HuH-7 (cell line): ENCODE measurements at regions not wholly inside any gene's neighbourhood (a gene's known extent, or its start where the extent isn't known, plus 50 kb on each side); places are given as distances from the start of the nearest gene placed in this dataset.
"Not testable (repeated sequence)": the region's sequence is repeated elsewhere in the genome, so short reads cannot be mapped to it uniquely, and the experiment has no call there.

ENCODE experiments used
- DNase-seq: peaks from one replicate; pipeline ENCODE4 v3.0.0; 2011; ENCODE audit warnings: low spot score

DNA sequence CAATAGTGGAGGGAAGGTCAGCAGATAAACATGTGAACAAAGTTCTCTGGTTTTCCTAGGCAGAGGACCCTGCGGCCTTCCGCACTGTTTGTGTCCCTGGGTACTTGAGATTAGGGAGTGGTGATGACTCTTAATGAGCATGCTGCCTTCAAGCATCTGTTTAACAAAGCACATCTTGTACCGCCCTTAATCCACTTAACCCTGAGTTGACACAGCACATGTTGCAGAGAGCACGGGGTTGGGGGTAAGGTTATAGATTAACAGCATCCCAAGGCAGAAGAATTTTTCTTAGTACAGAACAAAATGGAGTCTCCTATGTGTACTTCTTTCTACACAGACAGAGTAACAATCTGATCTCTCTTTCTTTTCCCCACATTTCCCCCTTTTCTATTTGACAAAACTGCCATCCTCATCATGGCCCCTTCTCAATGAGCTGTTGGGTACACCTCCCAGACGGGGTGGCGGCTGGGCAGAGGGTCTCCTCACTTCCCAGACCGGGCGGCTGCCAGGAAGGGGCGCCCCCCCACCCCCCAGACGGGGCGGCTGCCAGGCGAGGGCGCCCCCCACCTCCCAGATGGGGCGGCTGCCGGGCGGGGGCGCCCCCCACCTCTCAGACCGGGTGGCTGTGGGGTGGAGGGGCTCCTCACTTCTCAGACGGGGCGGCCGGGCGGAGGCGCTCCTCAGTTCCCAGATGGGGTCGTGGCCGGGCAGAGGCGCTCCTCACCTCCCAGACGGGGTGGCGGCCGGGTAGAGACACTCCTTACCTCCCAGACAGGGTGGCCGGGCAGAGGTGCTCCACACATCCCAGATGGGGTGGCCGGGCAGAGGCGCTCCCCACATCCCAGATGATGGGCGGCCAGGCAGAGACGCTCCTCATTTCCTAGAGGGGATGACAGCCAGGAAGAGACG lies 361.6 kb upstream of the SGO1 start:
- DNase-seq: not testable (repeated sequence)

GRCh38 chr3:20546636-20547035 lies 360.6 kb upstream of the SGO1 start:
- no peak for DNase-seq

DNA sequence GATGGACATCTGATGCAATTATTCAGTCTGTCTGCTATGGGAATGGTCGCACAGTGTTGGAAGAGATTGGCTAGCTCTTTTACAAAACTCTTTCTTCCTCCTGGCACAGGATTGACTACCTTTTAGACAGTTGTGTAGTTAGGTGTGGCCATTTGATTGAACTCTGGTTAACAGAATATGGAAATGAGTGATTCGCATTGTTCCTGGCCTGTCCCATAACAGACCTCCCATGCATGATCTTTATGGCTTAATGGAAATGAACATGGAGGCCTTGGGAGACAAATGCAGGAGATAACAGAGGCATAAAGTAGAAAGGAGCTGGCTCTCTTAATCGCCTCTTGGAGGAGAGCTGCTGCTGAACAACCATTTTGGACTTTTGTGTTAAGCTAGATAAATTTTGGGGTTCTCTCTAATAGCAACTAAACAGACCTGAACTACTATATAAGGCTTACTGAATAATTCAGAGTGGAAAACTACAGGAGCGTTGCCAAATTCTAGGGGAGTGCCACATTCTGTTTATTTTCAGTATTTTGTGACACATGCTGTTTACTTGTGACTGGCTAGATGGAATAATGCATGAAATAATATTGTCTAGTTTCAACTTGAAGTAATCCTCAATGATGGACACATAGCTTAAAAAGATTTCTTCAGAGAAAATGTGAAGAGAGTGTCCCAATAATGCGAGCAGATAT lies 357.7 kb upstream of the SGO1 start:
- no peak for DNase-seq

DNA sequence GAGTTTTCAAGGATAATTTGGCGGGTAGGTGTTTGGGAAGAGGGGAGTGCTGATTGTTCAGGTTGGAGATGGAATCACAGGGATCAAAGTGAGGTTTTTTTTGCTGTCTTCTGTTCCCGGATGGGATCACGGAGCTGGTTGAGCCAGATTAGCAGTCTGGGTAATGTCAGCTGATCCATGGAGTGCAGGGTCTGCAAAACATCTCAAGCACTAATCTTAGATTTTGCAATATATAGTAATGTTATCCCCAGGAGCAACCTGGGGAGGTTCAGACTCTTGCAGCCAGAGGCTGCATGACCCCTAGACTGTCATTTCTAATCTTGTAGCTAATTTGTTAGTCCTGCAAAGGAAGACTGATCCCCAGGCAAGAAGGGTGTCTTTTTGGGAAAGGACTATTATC lies 354.1 kb upstream of the SGO1 start:
- no peak for DNase-seq

- DNase-seq: no peak
Observed at GRCh38 chr3:20539666-20540065, 353.7 kb upstream of the SGO1 start.

- no peak for DNase-seq
Observed at GRCh38 chr3:20537234-20537633, 351.2 kb upstream of the SGO1 start.

DNA sequence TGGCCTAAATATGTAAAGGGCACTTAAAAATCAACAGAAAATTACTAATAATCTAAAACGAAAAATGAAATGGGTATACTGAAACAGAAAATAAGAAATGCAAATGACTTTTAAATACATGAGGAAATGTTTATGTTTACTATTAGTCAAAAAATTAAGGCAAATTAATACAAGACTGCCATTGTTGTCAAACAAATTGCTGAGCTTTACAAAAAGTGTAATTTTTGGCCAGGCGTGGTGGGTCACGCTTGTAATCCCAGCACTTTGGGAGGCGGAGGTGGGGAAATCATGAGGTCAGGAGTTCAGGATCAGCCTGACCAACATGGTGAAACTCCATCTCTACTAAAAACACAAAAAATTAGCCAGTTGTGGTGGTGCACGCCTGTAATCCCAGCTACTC lies 343.9 kb upstream of the SGO1 start:
- DNase-seq: no peak

DNA sequence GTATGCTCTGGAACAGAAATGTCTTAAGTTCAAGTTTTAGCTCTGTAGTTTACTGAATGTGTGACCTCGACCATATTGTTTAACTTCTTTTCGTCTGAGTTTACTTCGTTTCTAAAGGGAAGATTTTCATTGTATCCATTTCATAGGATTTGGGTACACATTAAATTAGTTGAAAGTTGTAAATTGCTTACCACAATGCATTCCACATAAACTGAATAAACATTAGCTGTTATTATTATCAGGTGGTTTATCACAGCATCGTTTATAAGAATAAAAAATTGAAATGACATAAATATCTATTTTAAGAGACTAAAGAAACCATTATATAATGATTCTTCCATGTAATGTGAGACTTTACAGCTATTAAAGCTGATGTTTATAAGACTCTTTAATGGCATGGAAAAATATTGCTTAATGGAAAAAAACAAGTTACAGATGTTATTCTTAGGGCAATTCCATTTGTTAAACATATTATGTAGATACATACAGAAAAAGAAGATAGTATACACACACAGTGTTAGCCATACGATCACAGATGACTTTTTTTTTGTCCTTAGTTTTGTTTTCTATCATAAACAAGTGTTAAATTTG lies 342.3 kb upstream of the SGO1 start:
- DNase-seq: no peak

- no peak for DNase-seq
Observed at GRCh38 chr3:20527368-20527767, 341.4 kb upstream of the SGO1 start.

- DNase-seq: no peak
Observed at GRCh38 chr3:20524328-20524727, 338.3 kb upstream of the SGO1 start.

- DNase-seq: no peak
Observed at GRCh38 chr3:20523293-20523692, 337.3 kb upstream of the SGO1 start.

GRCh38 chr3:20517316-20517715 lies 331.3 kb upstream of the SGO1 start:
- not testable (repeated sequence) for DNase-seq

- DNase-seq: no peak
Observed at GRCh38 chr3:20516311-20516710, 330.3 kb upstream of the SGO1 start.

DNA sequence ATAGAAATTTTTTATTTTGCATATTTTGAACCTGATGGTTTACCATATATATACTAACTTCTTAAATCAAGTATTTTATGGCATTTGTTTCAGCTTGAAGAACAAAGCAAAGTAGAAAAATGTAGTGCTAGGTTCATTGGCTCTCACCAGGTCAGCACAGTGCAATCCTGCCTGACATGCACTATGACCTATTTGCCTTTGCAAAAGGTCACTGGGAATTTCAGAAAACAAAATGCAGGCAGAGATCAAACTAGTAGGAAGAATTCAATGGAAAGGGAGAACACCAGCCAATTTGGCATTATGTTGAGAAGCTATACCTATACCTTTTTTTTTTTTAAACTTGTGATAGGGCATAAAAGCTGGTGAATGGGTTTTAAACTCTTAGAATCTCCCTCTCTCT lies 329.8 kb upstream of the SGO1 start:
- no peak for DNase-seq

- peak; percentile 65 for DNase-seq
Observed at GRCh38 chr3:20511863-20512505, 326.0 kb upstream of the SGO1 start.

DNA sequence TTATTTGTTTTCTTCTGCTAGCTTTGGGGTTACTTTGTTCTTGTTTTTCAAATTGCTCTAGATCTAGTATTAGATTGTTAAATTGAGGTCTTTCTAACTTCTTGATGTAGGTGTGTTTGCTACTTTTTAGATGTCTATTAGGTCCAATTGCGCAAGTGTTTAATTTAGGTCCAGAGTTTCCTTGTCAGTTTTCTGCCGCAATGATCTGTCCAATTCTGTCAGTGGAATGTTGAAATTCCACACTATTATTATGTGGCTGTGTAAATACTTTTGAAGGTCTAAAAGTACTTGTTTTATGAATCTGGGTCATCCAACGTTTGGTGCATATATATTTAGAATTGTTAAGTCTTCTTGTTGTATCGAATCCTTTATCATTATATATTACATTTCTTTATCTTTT lies 324.4 kb upstream of the SGO1 start:
- DNase-seq: no peak

DNA sequence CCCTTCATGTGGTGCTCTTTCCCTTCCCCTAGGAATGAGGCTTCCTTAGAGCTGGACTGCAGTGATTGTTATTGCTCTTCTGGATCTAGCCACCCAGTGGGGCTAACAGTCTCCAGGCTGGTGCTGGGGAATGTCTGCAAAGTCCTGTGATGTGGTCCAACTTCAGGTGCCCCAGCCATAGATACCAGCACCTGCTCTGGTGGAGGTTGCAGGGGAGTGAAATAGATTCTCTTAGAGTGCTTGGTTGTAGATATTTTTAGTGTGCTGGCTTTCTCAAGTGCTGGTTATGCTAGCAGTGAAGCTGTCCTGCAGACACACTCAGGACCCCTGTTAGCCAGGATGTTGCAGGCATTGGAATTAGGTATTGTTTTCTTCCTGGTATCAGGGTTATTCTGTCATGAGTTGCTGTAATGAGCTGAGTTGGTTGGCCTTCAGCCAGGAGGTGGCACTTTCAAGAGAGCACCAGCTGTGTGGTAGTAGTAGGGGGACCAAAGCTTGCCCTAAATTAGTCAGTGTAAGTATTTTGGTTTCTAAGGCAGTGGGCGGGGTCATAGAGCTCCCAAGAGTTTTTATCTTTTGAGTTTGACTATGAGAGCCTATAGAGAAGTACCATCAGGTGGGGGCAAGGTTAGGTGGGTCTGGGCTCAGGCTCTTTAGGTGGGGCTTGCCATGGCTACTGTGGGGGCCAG lies 317.5 kb upstream of the SGO1 start:
- DNase-seq: no peak

DNA sequence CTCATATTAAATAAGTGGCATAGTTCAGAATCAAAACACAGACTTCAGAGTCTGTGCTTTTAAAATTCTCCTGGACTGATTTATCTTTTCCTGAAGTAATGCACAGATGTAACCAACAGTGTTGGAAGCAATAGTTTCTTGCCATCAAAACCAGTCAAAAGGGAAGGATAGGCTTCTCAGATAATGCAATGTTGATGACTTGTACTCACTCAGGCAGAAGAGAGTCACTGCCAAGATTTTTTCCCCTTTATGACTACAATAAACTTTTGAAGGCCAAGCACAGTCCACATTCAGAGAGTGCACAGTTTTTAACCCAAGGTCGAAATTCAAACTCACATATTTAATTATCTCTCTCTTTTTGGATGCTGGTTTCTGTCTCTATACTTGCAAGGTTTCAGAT lies 305.0 kb upstream of the SGO1 start:
- no peak for DNase-seq

- DNase-seq: no peak
Observed at GRCh38 chr3:20488151-20488550, 302.1 kb upstream of the SGO1 start.

DNA sequence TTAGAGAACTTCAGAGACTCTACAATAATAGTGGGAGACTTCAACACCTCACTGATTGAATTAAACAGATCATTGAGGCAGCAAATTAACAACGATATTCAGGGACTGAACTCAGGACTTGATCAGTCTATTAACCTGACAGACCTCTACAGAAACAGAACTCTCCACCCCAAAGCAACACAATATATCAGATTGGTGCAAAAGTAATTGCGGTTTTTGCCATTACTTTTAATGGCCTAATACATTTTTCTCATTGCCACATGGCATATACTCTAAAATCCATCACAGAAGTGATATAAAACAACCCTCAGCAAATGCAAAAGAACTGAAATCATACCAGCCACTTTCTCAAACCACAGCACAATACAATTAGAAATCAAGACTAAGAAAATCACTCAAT lies 298.1 kb upstream of the SGO1 start:
- no peak for DNase-seq

- no peak for DNase-seq
Observed at GRCh38 chr3:20482350-20482749, 296.3 kb upstream of the SGO1 start.

GRCh38 chr3:20480786-20481365 lies 294.9 kb upstream of the SGO1 start:
- DNase-seq: no peak
